ENCODE measurements at regions not wholly inside any gene's neighbourhood (a gene's known extent, or its start where the extent isn't known, plus 50 kb on each side); places are given as distances from the start of the nearest gene placed in this dataset.
A peak's percentile ranks its signal among the peaks of the same experiment; 100 is the strongest.

DNA sequence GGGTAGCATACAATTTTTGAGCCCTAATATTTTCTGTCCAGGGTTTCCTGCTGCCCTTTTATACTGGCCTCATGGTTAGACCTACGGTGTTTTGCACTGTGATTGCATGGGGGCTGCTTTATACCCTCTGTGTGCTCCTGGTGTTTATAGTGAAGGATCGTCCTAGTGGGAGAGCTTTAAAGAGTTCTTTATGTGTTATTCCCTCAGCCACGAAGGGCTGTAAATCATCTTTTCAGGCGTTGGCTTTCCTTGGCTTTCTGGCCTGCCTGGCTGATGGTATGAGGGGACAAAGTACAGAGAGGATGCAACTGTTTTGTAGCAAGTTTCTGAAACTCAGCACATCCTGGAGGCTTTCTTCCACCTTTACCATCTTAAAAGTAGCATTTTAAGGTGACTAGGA, 464.3 kb downstream of the EPM2A start:
- H4K20me1 ChIP-seq (ENCODE audit: insufficient read depth, low read length), result no peaks in the 10 kb centered on the region
- in situ Hi-C loops (cut with HindIII; ENCODE audit: extremely low pct_ligation_motif_present, low pct_unique_long_range_greater_than_20kb), result no loop called here
- ChIA-PET POLR2A (no interaction called here), CTCF (ENCODE audit: low intra/inter-chr PET ratio, low total read pairs) (no interaction called here)
- no peak overlapping the region for H2AFZ ChIP-seq (ENCODE audit: low read length)
- intact Hi-C loops (cut with micrococcal nuclease; ENCODE audit: unreplicated experiment), result no loop called here
- ATAC-seq, result no peak
- H3K79me2 ChIP-seq (ENCODE audit: insufficient read depth, low read length), result no peaks in the 10 kb centered on the region
- FAIRE-seq, result peak; percentile 26
- no peak overlapping the region for H3K9ac ChIP-seq (ENCODE audit: insufficient read depth, low read depth, low read length)
- H3K4me3 ChIP-seq (replicated peaks in 1 of 3; ENCODE audit: insufficient read depth in 1 of 3, low read depth in 2 of 3, low read length in 3 of 3), result no peak overlapping the region
- peak overlapping the region; percentile 16; the same call in 1 of the 2 replicates for H3K4me2 ChIP-seq (ENCODE audit: low read depth, low read length)
- no peak overlapping the region for H3K27ac ChIP-seq (ENCODE audit: extremely low read length, insufficient read depth, low read length)
- no peak for DNase-seq (ENCODE audit: low spot score)
- H3K4me1 ChIP-seq (ENCODE audit: insufficient read depth, low read length), result peaks cover 85% of the 10 kb centered on the region
- no TSS peak for BruUV-seq (replicated peaks)
- no peaks in the 10 kb centered on the region for H3K9me3 ChIP-seq (ENCODE audit: low read length)
- H3K36me3 ChIP-seq (replicated peaks in 1 of 2; ENCODE audit: control insufficient read depth in 1 of 2, insufficient read depth in 2 of 2, low read length in 2 of 2), result no peaks in the 10 kb centered on the region
- H3K27me3 ChIP-seq (ENCODE audit: control insufficient read depth in 1 of 2, insufficient read depth in 2 of 2, low read length in 2 of 2), result no peaks in the 10 kb centered on the region
- 29% methylated on average over 4 of the region's 4 CpGs for WGBS (ENCODE audit: low lambda C conversion rate)
- TF ChIP-seq PLRG1 (conservative IDR thresholded peaks at IDR 0.05), result no peak
- no peak for TF ChIP-seq ZNF543 (CRISPR knock-in tag; IDR thresholded peaks at IDR 0.05)
- no peak for TF ChIP-seq ZKSCAN8 (CRISPR knock-in tag; IDR thresholded peaks at IDR 0.05; ENCODE audit: borderline replicate concordance)
- TF ChIP-seq, protein P1, sequence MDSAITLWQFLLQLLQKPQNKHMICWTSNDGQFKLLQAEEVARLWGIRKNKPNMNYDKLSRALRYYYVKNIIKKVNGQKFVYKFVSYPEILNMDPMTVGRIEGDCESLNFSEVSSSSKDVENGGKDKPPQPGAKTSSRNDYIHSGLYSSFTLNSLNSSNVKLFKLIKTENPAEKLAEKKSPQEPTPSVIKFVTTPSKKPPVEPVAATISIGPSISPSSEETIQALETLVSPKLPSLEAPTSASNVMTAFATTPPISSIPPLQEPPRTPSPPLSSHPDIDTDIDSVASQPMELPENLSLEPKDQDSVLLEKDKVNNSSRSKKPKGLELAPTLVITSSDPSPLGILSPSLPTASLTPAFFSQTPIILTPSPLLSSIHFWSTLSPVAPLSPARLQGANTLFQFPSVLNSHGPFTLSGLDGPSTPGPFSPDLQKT (CRISPR knock-in tag; IDR thresholded peaks at IDR 0.05; ENCODE audit: borderline replicate concordance), result no peak
- TF ChIP-seq, protein P2, sequence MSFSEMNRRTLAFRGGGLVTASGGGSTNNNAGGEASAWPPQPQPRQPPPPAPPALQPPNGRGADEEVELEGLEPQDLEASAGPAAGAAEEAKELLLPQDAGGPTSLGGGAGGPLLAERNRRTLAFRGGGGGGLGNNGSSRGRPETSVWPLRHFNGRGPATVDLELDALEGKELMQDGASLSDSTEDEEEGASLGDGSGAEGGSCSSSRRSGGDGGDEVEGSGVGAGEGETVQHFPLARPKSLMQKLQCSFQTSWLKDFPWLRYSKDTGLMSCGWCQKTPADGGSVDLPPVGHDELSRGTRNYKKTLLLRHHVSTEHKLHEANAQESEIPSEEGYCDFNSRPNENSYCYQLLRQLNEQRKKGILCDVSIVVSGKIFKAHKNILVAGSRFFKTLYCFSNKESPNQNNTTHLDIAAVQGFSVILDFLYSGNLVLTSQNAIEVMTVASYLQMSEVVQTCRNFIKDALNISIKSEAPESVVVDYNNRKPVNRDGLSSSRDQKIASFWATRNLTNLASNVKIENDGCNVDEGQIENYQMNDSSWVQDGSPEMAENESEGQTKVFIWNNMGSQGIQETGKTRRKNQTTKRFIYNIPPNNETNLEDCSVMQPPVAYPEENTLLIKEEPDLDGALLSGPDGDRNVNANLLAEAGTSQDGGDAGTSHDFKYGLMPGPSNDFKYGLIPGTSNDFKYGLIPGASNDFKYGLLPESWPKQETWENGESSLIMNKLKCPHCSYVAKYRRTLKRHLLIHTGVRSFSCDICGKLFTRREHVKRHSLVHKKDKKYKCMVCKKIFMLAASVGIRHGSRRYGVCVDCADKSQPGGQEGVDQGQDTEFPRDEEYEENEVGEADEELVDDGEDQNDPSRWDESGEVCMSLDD (CRISPR knock-in tag; IDR thresholded peaks at IDR 0.05; ENCODE audit: borderline replicate concordance), result no peak
- no peak for TF ChIP-seq ZNF564 (CRISPR knock-in tag; IDR thresholded peaks at IDR 0.05)
- no peak for TF ChIP-seq YEATS4 (CRISPR knock-in tag; IDR thresholded peaks at IDR 0.05; ENCODE audit: borderline replicate concordance)
- no peak for TF ChIP-seq MYNN (CRISPR knock-in tag; IDR thresholded peaks at IDR 0.05; ENCODE audit: low read depth)
- TF ChIP-seq, protein P3, sequence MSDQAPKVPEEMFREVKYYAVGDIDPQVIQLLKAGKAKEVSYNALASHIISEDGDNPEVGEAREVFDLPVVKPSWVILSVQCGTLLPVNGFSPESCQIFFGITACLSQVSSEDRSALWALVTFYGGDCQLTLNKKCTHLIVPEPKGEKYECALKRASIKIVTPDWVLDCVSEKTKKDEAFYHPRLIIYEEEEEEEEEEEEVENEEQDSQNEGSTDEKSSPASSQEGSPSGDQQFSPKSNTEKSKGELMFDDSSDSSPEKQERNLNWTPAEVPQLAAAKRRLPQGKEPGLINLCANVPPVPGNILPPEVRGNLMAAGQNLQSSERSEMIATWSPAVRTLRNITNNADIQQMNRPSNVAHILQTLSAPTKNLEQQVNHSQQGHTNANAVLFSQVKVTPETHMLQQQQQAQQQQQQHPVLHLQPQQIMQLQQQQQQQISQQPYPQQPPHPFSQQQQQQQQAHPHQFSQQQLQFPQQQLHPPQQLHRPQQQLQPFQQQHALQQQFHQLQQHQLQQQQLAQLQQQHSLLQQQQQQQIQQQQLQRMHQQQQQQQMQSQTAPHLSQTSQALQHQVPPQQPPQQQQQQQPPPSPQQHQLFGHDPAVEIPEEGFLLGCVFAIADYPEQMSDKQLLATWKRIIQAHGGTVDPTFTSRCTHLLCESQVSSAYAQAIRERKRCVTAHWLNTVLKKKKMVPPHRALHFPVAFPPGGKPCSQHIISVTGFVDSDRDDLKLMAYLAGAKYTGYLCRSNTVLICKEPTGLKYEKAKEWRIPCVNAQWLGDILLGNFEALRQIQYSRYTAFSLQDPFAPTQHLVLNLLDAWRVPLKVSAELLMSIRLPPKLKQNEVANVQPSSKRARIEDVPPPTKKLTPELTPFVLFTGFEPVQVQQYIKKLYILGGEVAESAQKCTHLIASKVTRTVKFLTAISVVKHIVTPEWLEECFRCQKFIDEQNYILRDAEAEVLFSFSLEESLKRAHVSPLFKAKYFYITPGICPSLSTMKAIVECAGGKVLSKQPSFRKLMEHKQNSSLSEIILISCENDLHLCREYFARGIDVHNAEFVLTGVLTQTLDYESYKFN (CRISPR knock-in tag; conservative IDR thresholded peaks at IDR 0.05), result 0 out of 2 replicates have a peak, but pooled peaks have one; percentile 14
- no peak for TF ChIP-seq ZNF720 (CRISPR knock-in tag; IDR thresholded peaks at IDR 0.05)
- peak; percentile 71 for TF ChIP-seq HNF4A (CRISPR knock-in tag; IDR thresholded peaks at IDR 0.05)
- TF ChIP-seq, protein P4, sequence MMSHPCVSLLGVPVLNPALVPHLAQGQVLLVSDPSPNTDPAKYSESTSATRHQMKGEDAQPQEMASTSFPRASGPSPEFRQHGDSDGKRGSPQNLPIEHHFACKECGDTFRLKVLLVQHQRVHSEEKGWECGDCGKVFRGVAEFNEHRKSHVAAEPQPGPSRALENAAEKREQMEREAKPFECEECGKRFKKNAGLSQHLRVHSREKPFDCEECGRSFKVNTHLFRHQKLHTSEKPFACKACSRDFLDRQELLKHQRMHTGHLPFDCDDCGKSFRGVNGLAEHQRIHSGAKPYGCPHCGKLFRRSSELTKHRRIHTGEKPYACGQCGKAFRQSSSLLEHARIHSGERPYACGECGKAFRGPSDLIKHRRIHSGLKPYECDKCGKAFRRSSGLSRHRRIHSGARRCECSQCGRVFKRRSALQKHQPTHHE (CRISPR knock-in tag; IDR thresholded peaks at IDR 0.05; ENCODE audit: borderline replicate concordance), result no peak
- no peak for TF ChIP-seq ZNF17 (CRISPR knock-in tag; IDR thresholded peaks at IDR 0.05)
- peak; percentile 17; the same call in 1 of the 2 replicates for TF ChIP-seq SALL1 (CRISPR knock-in tag; IDR thresholded peaks at IDR 0.05)
- TF ChIP-seq TEAD3 (CRISPR knock-in tag; optimal IDR thresholded peaks at IDR 0.05; ENCODE audit: borderline replicate concordance), result peak; percentile 38

All from HepG2 (cell line).